IPS DF 6.9 (cell line): ENCODE measurements at regions not wholly inside any gene's neighbourhood (a gene's known extent, or its start where the extent isn't known, plus 50 kb on each side); places are given as distances from the start of the nearest gene placed in this dataset.

Source experiments
- DNase-seq: peaks from one replicate; pipeline ENCODE4 v3.0.0-alpha.2; 2013; ENCODE audit warnings: low read depth, low spot score
- H3K27ac ChIP-seq: one replicate; pipeline ENCODE4 v1.5.1; 2013; ENCODE audit warnings: low read length, control low read depth
- H3K27me3 ChIP-seq: 2 replicates; pipeline ENCODE4 v1.6.1; 2013; ENCODE audit warnings: mild to moderate bottlenecking, low read length; ENCODE audit not compliant: control insufficient read depth, insufficient read depth
- H3K36me3 ChIP-seq: 2 replicates; pipeline ENCODE4 v1.6.1; 2013; ENCODE audit warnings: low read length; ENCODE audit not compliant: control insufficient read depth, insufficient read depth
- H3K4me1 ChIP-seq: 2 replicates; pipeline ENCODE4 v1.6.1; 2013; ENCODE audit warnings: low read length; ENCODE audit not compliant: control insufficient read depth, insufficient read depth
- H3K4me3 ChIP-seq: 2 replicates; pipeline ENCODE4 v1.5.1; 2013; ENCODE audit warnings: mild to moderate bottlenecking, low read length
- H3K9me3 ChIP-seq: 2 replicates; pipeline ENCODE4 v1.6.1; 2013; ENCODE audit warnings: low read length, inconsistent platforms; ENCODE audit not compliant: control insufficient read depth, insufficient read depth
- WGBS: extraction: QIAGEN DNeasy Blood & Tissue Kit; methylation state at CpG from one replicate; pipeline ENCODE4 v1.1.7; 2013; ENCODE audit warnings: mixed read lengths, missing lambda C conversion rate; ENCODE audit not compliant: insufficient read length, insufficient coverage; 5-methylcytosine and 5-hydroxymethylcytosine counted together

GRCh38 chr13:73860501-73860900, 273.7 kb downstream of the KLF12 start:
- no peaks in the 10 kb centered on the region for H3K9me3 ChIP-seq
- H3K4me1 ChIP-seq: no peaks in the 10 kb centered on the region
- no peaks in the 10 kb centered on the region for H3K27me3 ChIP-seq
- no peak overlapping the region for H3K4me3 ChIP-seq
- DNase-seq: no peak
- H3K27ac ChIP-seq: no peak overlapping the region
- WGBS: no CpG with 5 or more reads among the region's 6 CpGs
- H3K36me3 ChIP-seq: no peaks in the 10 kb centered on the region

- WGBS: no CpG with 5 or more reads among the region's 4 CpGs
- H3K27ac ChIP-seq: no peak overlapping the region
- no peak for DNase-seq
- no peaks in the 10 kb centered on the region for H3K36me3 ChIP-seq
- H3K27me3 ChIP-seq: no peaks in the 10 kb centered on the region
- H3K9me3 ChIP-seq: no peaks in the 10 kb centered on the region
- H3K4me3 ChIP-seq: no peak overlapping the region
- no peaks in the 10 kb centered on the region for H3K4me1 ChIP-seq
Observed at GRCh38 chr13:73859841-73860240, 274.4 kb downstream of the KLF12 start.

- Histone ChIP-seq H3K4me1 (no peaks in the 10 kb centered on the region), H3K27ac (no peak overlapping the region), H3K27me3 (no peaks in the 10 kb centered on the region), H3K9me3 (no peaks in the 10 kb centered on the region), H3K4me3 (no peak overlapping the region), H3K36me3 (no peaks in the 10 kb centered on the region)
- WGBS: no CpG with 5 or more reads among the region's 2 CpGs
- no peak for DNase-seq
Observed at GRCh38 chr13:73857106-73857505, 277.1 kb downstream of the KLF12 start.

GRCh38 chr13:73851104-73851503, 283.1 kb downstream of the KLF12 start:
- H3K4me1 ChIP-seq: no peaks in the 10 kb centered on the region; the same call in 1 of the 2 replicates
- no peak for DNase-seq
- no peaks in the 10 kb centered on the region for H3K27me3 ChIP-seq
- no peak overlapping the region for H3K4me3 ChIP-seq
- no peaks in the 10 kb centered on the region for H3K36me3 ChIP-seq
- no peak overlapping the region for H3K27ac ChIP-seq
- WGBS: no CpG with 5 or more reads among the region's 3 CpGs
- H3K9me3 ChIP-seq: no peaks in the 10 kb centered on the region

- Histone ChIP-seq H3K36me3 (no peaks in the 10 kb centered on the region), H3K27me3 (no peaks in the 10 kb centered on the region), H3K27ac (no peak overlapping the region), H3K4me3 (no peak overlapping the region), H3K9me3 (no peaks in the 10 kb centered on the region), H3K4me1 (no peaks in the 10 kb centered on the region; the same call in 1 of the 2 replicates)
- DNase-seq: no peak
- no CpG with 5 or more reads among the region's 5 CpGs for WGBS
Observed at GRCh38 chr13:73850104-73850873, 283.9 kb downstream of the KLF12 start.

- WGBS: 100% methylated on average over 1 of the region's 5 CpGs
- no peak overlapping the region for H3K27ac ChIP-seq
- H3K4me3 ChIP-seq: no peak overlapping the region
- no peaks in the 10 kb centered on the region for H3K9me3 ChIP-seq
- no peaks in the 10 kb centered on the region for H3K36me3 ChIP-seq
- DNase-seq: peak; percentile 35
- no peaks in the 10 kb centered on the region for H3K27me3 ChIP-seq
- no peaks in the 10 kb centered on the region; the same call in 1 of the 2 replicates for H3K4me1 ChIP-seq
Observed at GRCh38 chr13:73849292-73849691, 284.9 kb downstream of the KLF12 start.

- H3K4me3 ChIP-seq: no peak overlapping the region
- H3K4me1 ChIP-seq: no peaks in the 10 kb centered on the region; the same call in 1 of the 2 replicates
- H3K36me3 ChIP-seq: no peaks in the 10 kb centered on the region
- WGBS: no CpG with 5 or more reads among the region's 1 CpG
- H3K9me3 ChIP-seq: no peaks in the 10 kb centered on the region
- no peak overlapping the region for H3K27ac ChIP-seq
- H3K27me3 ChIP-seq: no peaks in the 10 kb centered on the region
- DNase-seq: no peak
Observed at GRCh38 chr13:73844986-73845385, 289.2 kb downstream of the KLF12 start.

GRCh38 chr13:73842626-73843025, 291.6 kb downstream of the KLF12 start:
- no peak for DNase-seq
- H3K9me3 ChIP-seq: no peaks in the 10 kb centered on the region
- no CpG with 5 or more reads among the region's 4 CpGs for WGBS
- no peaks in the 10 kb centered on the region for H3K36me3 ChIP-seq
- H3K4me1 ChIP-seq: no peaks in the 10 kb centered on the region
- H3K27me3 ChIP-seq: no peaks in the 10 kb centered on the region
- no peak overlapping the region for H3K4me3 ChIP-seq
- no peak overlapping the region for H3K27ac ChIP-seq

GRCh38 chr13:73842184-73842583, 292.0 kb downstream of the KLF12 start:
- no peaks in the 10 kb centered on the region for H3K4me1 ChIP-seq
- no CpG with 5 or more reads among the region's 5 CpGs for WGBS
- H3K4me3 ChIP-seq: no peak overlapping the region
- no peaks in the 10 kb centered on the region for H3K9me3 ChIP-seq
- H3K36me3 ChIP-seq: no peaks in the 10 kb centered on the region
- H3K27me3 ChIP-seq: no peaks in the 10 kb centered on the region
- no peak for DNase-seq
- no peak overlapping the region for H3K27ac ChIP-seq

- no peak overlapping the region for H3K4me3 ChIP-seq
- no peaks in the 10 kb centered on the region for H3K36me3 ChIP-seq
- no peaks in the 10 kb centered on the region; the same call in 1 of the 2 replicates for H3K4me1 ChIP-seq
- no peak overlapping the region for H3K27ac ChIP-seq
- no CpG with 5 or more reads among the region's 5 CpGs for WGBS
- no peaks in the 10 kb centered on the region for H3K27me3 ChIP-seq
- H3K9me3 ChIP-seq: no peaks in the 10 kb centered on the region
- DNase-seq: no peak
Observed at GRCh38 chr13:73837147-73837546, 297.1 kb downstream of the KLF12 start.
